B cell (primary cell): ENCODE measurements at regions not wholly inside any gene's neighbourhood (a gene's known extent, or its start where the extent isn't known, plus 50 kb on each side); places are given as distances from the start of the nearest gene placed in this dataset.

Source experiments
- ATAC-seq: fragments of 200-7000 bp; cut with Tn5 transposase; one replicate; pipeline ENCODE4 v1.10.0; 2021; ENCODE audit warnings: low read depth, mild to moderate bottlenecking, moderate number of reproducible peaks, moderate library complexity
- CTCF ChIA-PET: fragments of 350-600 bp; sonication (Branson Sonifier 250); formaldehyde crosslinking; loops from one replicate; lab custom pipeline; 2021; ENCODE audit warnings: antibody characterized with exemption, inconsistent platforms; lab: Charles Lee
- POLR2A ChIA-PET: fragments of 350-600 bp; sonication (Branson Sonifier 250); formaldehyde crosslinking; loops from one replicate; lab custom pipeline; 2021; ENCODE audit warnings: antibody characterized with exemption; lab: Charles Lee
- DNase-seq: peaks from one replicate; pipeline ENCODE4 v3.0.0; 2013
- H2AFZ ChIP-seq: 2 replicates; pipeline ENCODE4 v1.6.1; 2012; ENCODE audit warnings: mild to moderate bottlenecking, low read depth, low read length; ENCODE audit not compliant: insufficient read depth, poor library complexity, severe bottlenecking
- H3K27ac ChIP-seq, 2 donors: 1 replicate in 1 of 2; 2 replicates in 1 of 2; pipeline ENCODE4 v1.5.1; 2012 to 2013; ENCODE audit warnings: low read length in 2 of 2, mild to moderate bottlenecking in 2 of 2, moderate library complexity in 1 of 2
- H3K27me3 ChIP-seq, 4 experiments: fragments of 200-600 bp in 1 of 4; sonication (generic) in 1 of 4; replicated peaks in 1 of 4; 1 replicate in 2 of 4; 2 replicates in 2 of 4; pipeline versions ENCODE4 v1.6.1 to v1.7.0; 2013 to 2016; ENCODE audit warnings: low read length in 3 of 4, mild to moderate bottlenecking in 2 of 4, mixed read lengths in 1 of 4, moderate library complexity in 1 of 4; ENCODE audit not compliant: insufficient read depth in 4 of 4, control insufficient read depth in 3 of 4; ENCODE audit errors: control extremely low read depth in 1 of 4
- H3K36me3 ChIP-seq, 2 experiments: replicated peaks in 1 of 2; 1 replicate in 1 of 2; 2 replicates in 1 of 2; pipeline versions ENCODE4 v1.6.1 to v1.7.1; 2013; ENCODE audit warnings: low read length in 1 of 2; ENCODE audit not compliant: insufficient read depth in 2 of 2, control insufficient read depth in 1 of 2; ENCODE audit errors: control extremely low read depth in 1 of 2, extremely low read depth in 1 of 2
- H3K4me1 ChIP-seq, 2 donors: fragments of 200-600 bp in 1 of 2; sonication (generic) in 1 of 2; 1 replicate in 1 of 2; 2 replicates in 1 of 2; pipeline versions ENCODE4 v1.5.1 to v1.6.1; 2013 to 2017; ENCODE audit warnings: low read length in 2 of 2; ENCODE audit not compliant: control insufficient read depth in 2 of 2, insufficient read depth in 2 of 2
- H3K4me2 ChIP-seq: replicated peaks from 2 replicates; pipeline ENCODE3; 2012; ENCODE audit warnings: mild to moderate bottlenecking, low read depth, low read length; ENCODE audit not compliant: poor library complexity, severe bottlenecking
- H3K4me3 ChIP-seq, 5 experiments: fragments of 200-600 bp in 1 of 5; sonication (generic) in 1 of 5; 1 replicate in 3 of 5; 2 replicates in 2 of 5; pipeline versions ENCODE4 v1.5.1 to v1.7.0; 2011 to 2016; ENCODE audit warnings: low read length in 4 of 5, mild to moderate bottlenecking in 4 of 5, low read depth in 2 of 5, control low read depth in 1 of 5, moderate library complexity in 1 of 5; ENCODE audit not compliant: insufficient read depth in 1 of 5; ENCODE audit errors: control extremely low read depth in 1 of 5, extremely low read depth in 1 of 5
- H3K79me2 ChIP-seq: fragments of 200-600 bp; sonication (generic); one replicate; pipeline ENCODE4 v1.6.0; 2016; ENCODE audit warnings: low read length; ENCODE audit not compliant: control insufficient read depth, insufficient read depth
- H3K9ac ChIP-seq: fragments of 200-600 bp; sonication (generic); 2 replicates; pipeline ENCODE4 v1.6.1; 2017; ENCODE audit warnings: mild to moderate bottlenecking, low read length, moderate library complexity
- H3K9me3 ChIP-seq, 3 donors: one replicate each; pipeline versions ENCODE4 v1.6.1 to v1.7.1; 2013; ENCODE audit warnings: low read length in 2 of 3; ENCODE audit not compliant: control insufficient read depth in 2 of 3, insufficient read depth in 1 of 3; ENCODE audit errors: control extremely low read depth in 1 of 3
- H4K20me1 ChIP-seq: 2 replicates; pipeline ENCODE4 v1.6.0; 2012; ENCODE audit warnings: mild to moderate bottlenecking, low read length; ENCODE audit not compliant: insufficient read depth, control insufficient read depth, poor library complexity, severe bottlenecking
- H3K27ac Mint-ChIP-seq: one replicate; pipeline ENCODE4 v1.8.0; 2021; ENCODE audit warnings: mixed read lengths
- H3K27me3 Mint-ChIP-seq: one replicate; pipeline ENCODE4 v1.8.0; 2021; ENCODE audit warnings: mixed read lengths
- H3K4me1 Mint-ChIP-seq: one replicate; pipeline ENCODE4 v1.8.0; 2021; ENCODE audit warnings: mixed read lengths
- H3K4me3 Mint-ChIP-seq: one replicate; pipeline ENCODE4 v1.8.0; 2021; ENCODE audit warnings: mixed read lengths
- H3K9me3 Mint-ChIP-seq: one replicate; pipeline ENCODE4 v1.8.0; 2022; ENCODE audit warnings: mixed read lengths; ENCODE audit not compliant: insufficient read depth
- EZH2 ChIP-seq: IDR thresholded peaks from 2 replicates; pipeline ENCODE4 v1.6.1; 2012; ENCODE audit warnings: borderline replicate concordance, low read depth, mild to moderate bottlenecking, moderate library complexity, low read length; ENCODE audit not compliant: insufficient read depth, poor library complexity, severe bottlenecking
- WGBS: methylation state at CpG from one replicate; pipeline ENCODE4 v1.1.5; 2013; ENCODE audit warnings: missing lambda C conversion rate; ENCODE audit not compliant: insufficient coverage; 5-methylcytosine and 5-hydroxymethylcytosine counted together
- intact Hi-C: fragments of 100-400 bp; cut with micrococcal nuclease; formaldehyde crosslinking; loops from one replicate; pipeline ENCODE4 v1.10.0; 2022
- TF ChIP-seq, protein P1 (sequence below): fragments of 200-600 bp; IDR thresholded peaks from one replicate; pipeline ENCODE4 v1.8.0; 2022; ENCODE audit warnings: antibody characterized with exemption, mild to moderate bottlenecking

DNA sequence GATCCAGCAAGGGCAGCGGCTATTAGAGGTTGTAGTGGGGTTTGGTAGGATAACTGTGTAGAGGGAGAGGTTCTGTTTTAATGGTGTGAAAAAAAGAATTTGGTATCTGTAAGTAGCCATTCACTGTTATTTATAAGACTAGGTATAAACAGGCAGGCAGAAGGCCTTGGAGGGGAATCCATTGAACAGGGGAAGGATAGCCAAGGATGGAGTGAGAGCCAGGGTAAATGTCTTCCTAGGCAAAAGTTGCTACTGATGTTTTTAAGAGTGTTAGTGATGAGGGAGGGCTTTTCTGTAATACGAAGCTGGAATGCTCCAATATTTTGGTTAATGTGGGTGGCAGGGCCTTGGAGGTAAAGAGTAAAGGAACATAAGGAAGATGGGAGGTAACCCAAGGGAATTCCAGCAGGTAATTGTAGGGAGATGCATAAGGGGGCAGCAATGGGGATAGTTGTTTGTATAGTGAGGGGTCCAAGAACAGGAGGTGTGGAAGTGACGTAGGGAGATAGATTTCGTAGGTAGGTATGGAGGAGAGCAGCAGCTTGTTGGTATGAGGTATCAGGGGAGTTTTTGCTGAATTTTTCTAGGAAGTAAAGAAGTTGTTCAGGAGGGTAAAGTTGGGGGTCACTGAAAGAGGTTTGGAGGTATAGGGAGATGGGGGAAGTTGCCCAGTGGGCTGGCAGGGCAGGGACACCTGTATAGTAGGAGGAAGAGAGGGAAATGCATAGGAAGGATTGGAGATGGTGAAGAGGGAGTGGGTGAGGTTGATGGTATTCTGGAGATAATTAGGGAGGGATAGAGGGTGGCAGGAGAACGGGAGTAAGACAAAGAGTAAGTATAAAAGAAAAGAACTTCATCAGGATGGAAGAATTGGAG is 752.4 kb upstream of the ADGRB3 start:
- H3K4me1 Mint-ChIP-seq, result no peaks in the 10 kb centered on the region
- no peaks in the 10 kb centered on the region for H4K20me1 ChIP-seq
- POLR2A ChIA-PET, result no interaction called here
- H3K9ac ChIP-seq, result no peak overlapping the region
- H3K4me3 ChIP-seq, result no peak overlapping the region
- no peak for TF ChIP-seq EZH2
- TF ChIP-seq, protein P1, sequence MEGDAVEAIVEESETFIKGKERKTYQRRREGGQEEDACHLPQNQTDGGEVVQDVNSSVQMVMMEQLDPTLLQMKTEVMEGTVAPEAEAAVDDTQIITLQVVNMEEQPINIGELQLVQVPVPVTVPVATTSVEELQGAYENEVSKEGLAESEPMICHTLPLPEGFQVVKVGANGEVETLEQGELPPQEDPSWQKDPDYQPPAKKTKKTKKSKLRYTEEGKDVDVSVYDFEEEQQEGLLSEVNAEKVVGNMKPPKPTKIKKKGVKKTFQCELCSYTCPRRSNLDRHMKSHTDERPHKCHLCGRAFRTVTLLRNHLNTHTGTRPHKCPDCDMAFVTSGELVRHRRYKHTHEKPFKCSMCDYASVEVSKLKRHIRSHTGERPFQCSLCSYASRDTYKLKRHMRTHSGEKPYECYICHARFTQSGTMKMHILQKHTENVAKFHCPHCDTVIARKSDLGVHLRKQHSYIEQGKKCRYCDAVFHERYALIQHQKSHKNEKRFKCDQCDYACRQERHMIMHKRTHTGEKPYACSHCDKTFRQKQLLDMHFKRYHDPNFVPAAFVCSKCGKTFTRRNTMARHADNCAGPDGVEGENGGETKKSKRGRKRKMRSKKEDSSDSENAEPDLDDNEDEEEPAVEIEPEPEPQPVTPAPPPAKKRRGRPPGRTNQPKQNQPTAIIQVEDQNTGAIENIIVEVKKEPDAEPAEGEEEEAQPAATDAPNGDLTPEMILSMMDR, result no peak
- no peak overlapping the region for H3K4me3 Mint-ChIP-seq
- ATAC-seq, result no peak
- H3K4me1 ChIP-seq, result no peaks in the 10 kb centered on the region
- H3K4me2 ChIP-seq, result no peak overlapping the region
- H2AFZ ChIP-seq, result no peak overlapping the region
- CTCF ChIA-PET, result no interaction called here
- intact Hi-C loops, result no loop called here
- WGBS, result 88% methylated on average over 5 of the region's 5 CpGs
- peaks cover 0 to 10% (median 0%) of the 10 kb centered on the region in 3 donors for H3K9me3 ChIP-seq
- H3K27ac Mint-ChIP-seq, result no peak overlapping the region
- no peaks in the 10 kb centered on the region for H3K79me2 ChIP-seq
- no peaks in the 10 kb centered on the region for H3K36me3 ChIP-seq
- no peaks in the 10 kb centered on the region for H3K9me3 Mint-ChIP-seq
- no peak for DNase-seq
- no peak overlapping the region for H3K27ac ChIP-seq
- H3K27me3 Mint-ChIP-seq, result no peaks in the 10 kb centered on the region
- no peaks in the 10 kb centered on the region for H3K27me3 ChIP-seq

DNA sequence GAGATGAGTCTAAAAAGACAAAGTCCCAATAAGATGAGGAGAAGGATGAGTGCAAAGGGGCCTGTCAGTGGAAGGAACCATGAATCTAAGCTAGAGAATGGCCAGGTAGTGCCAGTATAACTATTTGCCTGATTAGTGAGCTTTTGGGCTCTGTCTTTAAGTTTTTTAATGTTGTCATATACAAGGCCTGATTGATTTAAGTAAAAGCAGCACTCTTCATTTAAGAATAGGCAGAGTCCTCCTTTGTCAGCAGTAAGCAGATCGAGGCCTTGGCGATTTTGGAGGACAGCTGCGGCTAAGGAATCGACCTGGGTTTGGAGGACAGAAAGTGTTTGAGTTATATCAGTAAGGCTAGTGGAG is 753.4 kb upstream of the ADGRB3 start:
- CTCF ChIA-PET, result no interaction called here
- Histone ChIP-seq H3K4me2 (no peak overlapping the region), H3K27ac (no peak overlapping the region), H2AFZ (no peak overlapping the region), H3K27me3 (no peaks in the 10 kb centered on the region), H3K79me2 (no peaks in the 10 kb centered on the region), H3K9me3 (peaks cover 0 to 4% (median 0%) of the 10 kb centered on the region in 3 donors), H3K36me3 (no peaks in the 10 kb centered on the region), H3K4me3 (no peak overlapping the region), H3K4me1 (no peaks in the 10 kb centered on the region), H4K20me1 (no peaks in the 10 kb centered on the region), H3K9ac (no peak overlapping the region)
- no peak for TF ChIP-seq EZH2
- no peak overlapping the region for H3K4me3 Mint-ChIP-seq
- WGBS, result 100% methylated on average over 4 of the region's 4 CpGs
- no peak overlapping the region for H3K27ac Mint-ChIP-seq
- H3K9me3 Mint-ChIP-seq, result no peaks in the 10 kb centered on the region
- H3K27me3 Mint-ChIP-seq, result no peaks in the 10 kb centered on the region
- DNase-seq (no peak), ATAC-seq (no peak)
- POLR2A ChIA-PET, result no interaction called here
- intact Hi-C loops, result no loop called here
- no peaks in the 10 kb centered on the region for H3K4me1 Mint-ChIP-seq
